Hepatocyte (in vitro differentiated cells): ENCODE measurements at regions not wholly inside any gene's neighbourhood (a gene's known extent, or its start where the extent isn't known, plus 50 kb on each side); places are given as distances from the start of the nearest gene placed in this dataset.

ENCODE experiments used
- DNase-seq: peaks from one replicate; pipeline ENCODE4 v3.0.0-alpha.2; 2016; ENCODE audit warnings: low spot score
- H2AFZ ChIP-seq: fragments of 200-600 bp; sonication (generic); 2 replicates; pipeline ENCODE4 v1.6.0; 2016; ENCODE audit warnings: antibody characterized with exemption, mild to moderate bottlenecking
- H3K27ac ChIP-seq: fragments of 200-600 bp; sonication (generic); 2 replicates; pipeline ENCODE4 v1.5.1; 2016; ENCODE audit warnings: mild to moderate bottlenecking
- H3K27me3 ChIP-seq: fragments of 200-600 bp; sonication (generic); 2 replicates; pipeline ENCODE4 v1.6.1; 2016
- H3K36me3 ChIP-seq: fragments of 200-600 bp; sonication (generic); replicated peaks from 2 replicates; pipeline ENCODE4 v1.5.1; 2016; ENCODE audit warnings: low read depth; ENCODE audit not compliant: insufficient read depth
- H3K4me1 ChIP-seq: fragments of 200-600 bp; sonication (generic); 2 replicates; pipeline ENCODE4 v1.5.1; 2016; ENCODE audit warnings: mild to moderate bottlenecking, moderate library complexity; ENCODE audit not compliant: insufficient read depth
- H3K4me2 ChIP-seq: fragments of 200-600 bp; sonication (generic); 2 replicates; pipeline ENCODE4 v1.6.0; 2016
- H3K4me3 ChIP-seq: fragments of 200-600 bp; sonication (generic); 2 replicates; pipeline ENCODE4 v1.5.1; 2016; ENCODE audit warnings: mild to moderate bottlenecking
- H3K79me2 ChIP-seq: fragments of 200-600 bp; sonication (generic); 2 replicates; pipeline ENCODE4 v1.6.0; 2017; ENCODE audit warnings: mild to moderate bottlenecking
- H3K9me2 ChIP-seq: fragments of 200-600 bp; sonication (generic); replicated peaks from 2 replicates; pipeline ENCODE4 v1.6.0; 2017; ENCODE audit warnings: mild to moderate bottlenecking; ENCODE audit not compliant: insufficient read depth
- H3K9me3 ChIP-seq: fragments of 200-600 bp; sonication (generic); 2 replicates; pipeline ENCODE4 v1.5.1; 2016; ENCODE audit warnings: low read depth, mild to moderate bottlenecking
- H4K20me1 ChIP-seq: fragments of 200-600 bp; sonication (generic); 2 replicates; pipeline ENCODE4 v1.6.0; 2016; ENCODE audit warnings: mild to moderate bottlenecking; ENCODE audit not compliant: insufficient read depth, poor library complexity, severe bottlenecking
- CTCF ChIP-seq: fragments of 200-600 bp; sonication (generic); IDR thresholded peaks from 2 replicates; pipeline ENCODE4 v1.5.1; 2016; ENCODE audit warnings: antibody characterized with exemption, mild to moderate bottlenecking; ENCODE audit not compliant: poor library complexity
- EZH2 ChIP-seq: fragments of 200-600 bp; sonication (generic); IDR thresholded peaks from 2 replicates; pipeline ENCODE4 v1.6.1; 2016; ENCODE audit warnings: antibody characterized with exemption, mild to moderate bottlenecking, borderline replicate concordance
- EZH2phosphoT487 ChIP-seq: fragments of 200-600 bp; sonication (generic); IDR thresholded peaks from one replicate; pipeline ENCODE4 v1.6.1; 2018; ENCODE audit warnings: antibody characterized with exemption, mild to moderate bottlenecking, low read depth, moderate library complexity; ENCODE audit not compliant: unreplicated experiment, severe bottlenecking
- WGBS: methylation state at CpG from one replicate; pipeline ENCODE4 v1.1.6; 2016; ENCODE audit warnings: low lambda C conversion rate; ENCODE audit errors: missing lambda C conversion rate; 5-methylcytosine and 5-hydroxymethylcytosine counted together

- TF ChIP-seq EZH2phosphoT487 (no peak), CTCF (no peak), EZH2 (no peak)
- Histone ChIP-seq H3K27me3 (no peaks in the 10 kb centered on the region), H3K9me3 (no peaks in the 10 kb centered on the region), H3K79me2 (no peaks in the 10 kb centered on the region), H3K36me3 (no peaks in the 10 kb centered on the region), H3K27ac (no peak overlapping the region), H4K20me1 (no peaks in the 10 kb centered on the region), H3K9me2 (no peaks in the 10 kb centered on the region), H3K4me2 (no peak overlapping the region), H3K4me1 (peaks cover 22% of the 10 kb centered on the region), H2AFZ (no peak overlapping the region), H3K4me3 (no peak overlapping the region)
- 88% methylated on average over 1 of the region's 1 CpG for WGBS
- DNase-seq = no peak
These were observed 605.3 kb upstream of the ZNF804A start for GRCh38 chr2:183993052-183993451.

- Histone ChIP-seq H3K4me2 (no peak overlapping the region), H3K27me3 (no peaks in the 10 kb centered on the region)
These were observed 602.7 kb upstream of the ZNF804A start for GRCh38 chr2:183995632-183996031.

DNA sequence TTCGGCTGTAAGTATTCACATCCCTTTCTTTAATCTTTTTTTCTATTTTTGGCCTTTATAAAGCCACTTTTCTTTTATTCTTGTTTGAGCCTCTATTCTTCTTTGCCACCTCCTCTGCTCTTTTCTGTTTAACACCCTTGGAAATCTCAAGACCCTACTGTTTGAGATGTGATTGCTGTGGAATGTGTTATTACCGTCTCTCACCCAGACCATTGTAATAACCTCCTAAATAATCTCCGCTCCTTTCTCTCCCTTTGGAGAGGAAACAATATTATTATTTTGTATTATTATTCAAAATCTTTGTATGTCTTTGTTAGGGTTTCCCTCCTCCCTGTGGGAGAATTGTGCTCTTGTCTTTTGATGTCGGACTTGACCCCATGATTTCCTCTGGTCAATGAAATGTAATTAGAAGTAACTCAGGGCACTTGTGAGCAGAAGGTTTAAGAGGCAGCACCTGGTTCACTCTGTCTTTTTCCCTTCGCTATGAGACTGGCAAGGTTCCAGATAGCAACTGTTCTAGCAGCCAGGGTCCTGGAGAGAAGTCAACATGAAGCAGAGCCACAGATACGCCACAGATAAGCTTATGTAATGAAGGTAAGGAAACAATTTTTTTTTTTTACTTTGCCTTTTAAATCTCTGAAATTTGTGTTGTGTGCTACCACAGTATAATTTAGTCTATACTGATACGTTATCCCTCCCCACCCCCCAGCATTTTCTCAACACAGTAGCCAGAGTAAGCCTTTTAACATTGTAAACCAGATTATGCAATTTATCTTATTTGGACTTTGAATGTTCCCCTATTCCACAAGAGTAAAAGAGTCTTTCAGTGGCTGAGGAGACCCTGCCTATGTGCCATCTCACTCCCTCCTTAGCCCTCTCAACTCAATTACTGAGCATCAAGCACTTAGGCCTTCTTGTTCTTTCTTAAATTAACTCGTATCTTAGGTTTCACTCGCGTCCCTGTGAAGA lies 601.2 kb upstream of the ZNF804A start:
- no peaks in the 10 kb centered on the region for H3K9me2 ChIP-seq
- peak; percentile 38 for DNase-seq
- H3K79me2 ChIP-seq = no peaks in the 10 kb centered on the region
- no peaks in the 10 kb centered on the region for H3K36me3 ChIP-seq
- H3K4me2 ChIP-seq = peak overlapping the region; percentile 45
- peak overlapping the region; percentile 11 for H2AFZ ChIP-seq
- H3K4me1 ChIP-seq = peaks cover 27% of the 10 kb centered on the region
- H3K4me3 ChIP-seq = no peak overlapping the region
- H3K9me3 ChIP-seq = no peaks in the 10 kb centered on the region
- no peaks in the 10 kb centered on the region for H4K20me1 ChIP-seq
- H3K27me3 ChIP-seq = no peaks in the 10 kb centered on the region
- TF ChIP-seq EZH2phosphoT487 (no peak), CTCF (no peak), EZH2 (no peak)
- no peak overlapping the region for H3K27ac ChIP-seq
- WGBS = 56% methylated on average over 10 of the region's 10 CpGs

More at GRCh38 chr2:183995632-183996031, 602.7 kb upstream of the ZNF804A start:
- H3K4me3 ChIP-seq = no peak overlapping the region
- no peaks in the 10 kb centered on the region for H4K20me1 ChIP-seq
- TF ChIP-seq EZH2 (no peak), CTCF (no peak), EZH2phosphoT487 (no peak)
- H3K4me1 ChIP-seq = peaks cover 27% of the 10 kb centered on the region
- H3K36me3 ChIP-seq = no peaks in the 10 kb centered on the region
- no peaks in the 10 kb centered on the region for H3K9me2 ChIP-seq
- WGBS = 90% methylated on average over 2 of the region's 2 CpGs
- H3K79me2 ChIP-seq = no peaks in the 10 kb centered on the region
- H2AFZ ChIP-seq = no peak overlapping the region
- no peaks in the 10 kb centered on the region for H3K9me3 ChIP-seq
- H3K27ac ChIP-seq = no peak overlapping the region
- DNase-seq = no peak
